Panc1 (cell line): ENCODE measurements at regions not wholly inside any gene's neighbourhood (a gene's known extent, or its start where the extent isn't known, plus 50 kb on each side); places are given as distances from the start of the nearest gene placed in this dataset.

Experiments used
- CTCF ChIP-seq: fragments of 450-650 bp; IDR thresholded peaks from 2 replicates; pipeline ENCODE4 v1.5.1; 2017; ENCODE audit warnings: mild to moderate bottlenecking
- POLR2AphosphoS5 ChIP-seq: IDR thresholded peaks from 2 replicates; pipeline ENCODE4 v1.6.1; 2012; ENCODE audit warnings: mild to moderate bottlenecking, low read depth, low read length, moderate library complexity
- REST ChIP-seq, 2 experiments: IDR thresholded peaks; 2 replicates each; pipeline ENCODE4 v1.6.1; 2011 to 2012; ENCODE audit warnings: low read depth in 2 of 2, control low read depth in 1 of 2, low read length in 1 of 2, mild to moderate bottlenecking in 1 of 2, moderate library complexity in 1 of 2; ENCODE audit not compliant: insufficient read depth in 1 of 2

GRCh38 chr7:41114131-41114530, 588.8 kb downstream of the INHBA start:
- no peak for TF ChIP-seq CTCF
- TF ChIP-seq POLR2AphosphoS5, result no peak
- TF ChIP-seq REST (IDR thresholded peaks at IDR 0.05; ENCODE audit: insufficient read depth in 1 of 2, low read depth in 2 of 2, low read length in 1 of 2), result no peak
